H9 (cell line): ENCODE measurements at regions not wholly inside any gene's neighbourhood (a gene's known extent, or its start where the extent isn't known, plus 50 kb on each side); places are given as distances from the start of the nearest gene placed in this dataset.

Source experiments
- DNase-seq: peaks from one replicate; pipeline ENCODE4 v3.0.0-alpha.2; 2017
- H2AFZ ChIP-seq: one replicate; pipeline ENCODE4 v1.6.1; 2013; ENCODE audit warnings: mild to moderate bottlenecking, low read length, control low read depth, moderate library complexity
- H2AK5ac ChIP-seq: 2 replicates; pipeline ENCODE4 v1.6.1; 2013; ENCODE audit warnings: low read length, control low read depth, mixed read lengths; ENCODE audit not compliant: insufficient read length
- H2BK120ac ChIP-seq: one replicate; pipeline ENCODE4 v1.6.1; 2013; ENCODE audit warnings: low read depth, mild to moderate bottlenecking, low read length, control low read depth, inconsistent platforms; ENCODE audit not compliant: poor library complexity, severe bottlenecking
- H2BK12ac ChIP-seq: 2 replicates; pipeline ENCODE4 v1.6.1; 2013; ENCODE audit warnings: low read length, control low read depth, mixed read lengths, low read depth; ENCODE audit not compliant: insufficient read length
- H2BK15ac ChIP-seq: 2 replicates; pipeline ENCODE4 v1.6.1; 2013; ENCODE audit warnings: low read depth, low read length, control low read depth
- H2BK20ac ChIP-seq: one replicate; pipeline ENCODE4 v1.6.1; 2013; ENCODE audit warnings: low read depth, mild to moderate bottlenecking, low read length, control low read depth, inconsistent platforms; ENCODE audit not compliant: poor library complexity, severe bottlenecking
- H2BK5ac ChIP-seq: 2 replicates; pipeline ENCODE4 v1.6.1; 2013; ENCODE audit warnings: low read length, control low read depth, mixed read lengths; ENCODE audit not compliant: insufficient read length
- H3K14ac ChIP-seq: 2 replicates; pipeline ENCODE4 v1.6.1; 2013; ENCODE audit warnings: low read length, control low read depth; ENCODE audit not compliant: insufficient read depth
- H3K18ac ChIP-seq: 2 replicates; pipeline ENCODE4 v1.6.1; 2013; ENCODE audit warnings: low read depth, mild to moderate bottlenecking, mixed read lengths, low read length, control low read depth; ENCODE audit not compliant: insufficient read length
- H3K23ac ChIP-seq: 2 replicates; pipeline ENCODE4 v1.6.1; 2013; ENCODE audit warnings: low read length, control low read depth, mixed read lengths, low read depth; ENCODE audit not compliant: insufficient read length
- H3K23me2 ChIP-seq: 2 replicates; pipeline ENCODE4 v1.6.1; 2013; ENCODE audit warnings: low read depth, mild to moderate bottlenecking, mixed read lengths, low read length, control low read depth; ENCODE audit not compliant: insufficient read length, poor library complexity, severe bottlenecking
- H3K27ac ChIP-seq: 2 replicates; pipeline ENCODE4 v1.5.1; 2013; ENCODE audit warnings: low read length, control low read depth, mixed read lengths, low read depth; ENCODE audit not compliant: insufficient read length
- H3K27me3 ChIP-seq: 2 replicates; pipeline ENCODE4 v1.6.1; 2013; ENCODE audit warnings: low read length, control low read depth, inconsistent platforms; ENCODE audit not compliant: insufficient read depth
- H3K4ac ChIP-seq: 2 replicates; pipeline ENCODE4 v1.6.1; 2013; ENCODE audit warnings: low read depth, mild to moderate bottlenecking, control low read depth, inconsistent platforms, low read length, moderate library complexity
- H3K4me1 ChIP-seq: 2 replicates; pipeline ENCODE4 v1.6.1; 2013; ENCODE audit warnings: low read length, control low read depth, inconsistent platforms; ENCODE audit not compliant: insufficient read depth
- H3K4me2 ChIP-seq: 2 replicates; pipeline ENCODE4 v1.6.1; 2013; ENCODE audit warnings: low read length, control low read depth, mixed read lengths; ENCODE audit not compliant: insufficient read length, insufficient read depth
- H3K56ac ChIP-seq: 2 replicates; pipeline ENCODE4 v1.6.1; 2013; ENCODE audit warnings: low read depth, mild to moderate bottlenecking, mixed read lengths, low read length, control low read depth; ENCODE audit not compliant: insufficient read length
- H3K79me1 ChIP-seq: 2 replicates; pipeline ENCODE4 v1.6.1; 2013; ENCODE audit warnings: low read depth, mild to moderate bottlenecking, moderate library complexity, low read length, control low read depth, inconsistent platforms; ENCODE audit not compliant: insufficient read depth, poor library complexity, severe bottlenecking
- H3K79me2 ChIP-seq: 2 replicates; pipeline ENCODE4 v1.6.1; 2013; ENCODE audit warnings: low read length, control low read depth, inconsistent platforms; ENCODE audit not compliant: insufficient read depth
- H3K9ac ChIP-seq: 2 replicates; pipeline ENCODE4 v1.6.1; 2013; ENCODE audit warnings: low read length, control low read depth, mixed read lengths; ENCODE audit not compliant: insufficient read length; ENCODE audit errors: extremely low read depth
- H3K9me3 ChIP-seq: one replicate; pipeline ENCODE4 v1.6.1; 2013; ENCODE audit warnings: low read depth, low read length, inconsistent platforms; ENCODE audit not compliant: control insufficient read depth
- H3T11ph ChIP-seq: one replicate; pipeline ENCODE4 v1.6.1; 2013; ENCODE audit warnings: mild to moderate bottlenecking, low read length, control low read depth, inconsistent platforms
- H4K20me1 ChIP-seq: one replicate; pipeline ENCODE4 v1.6.1; 2013; ENCODE audit not compliant: control insufficient read depth, insufficient read length, insufficient read depth
- H4K5ac ChIP-seq: 2 replicates; pipeline ENCODE4 v1.6.1; 2013; ENCODE audit warnings: low read depth, mild to moderate bottlenecking, mixed read lengths, low read length, control low read depth; ENCODE audit not compliant: insufficient read length
- H4K8ac ChIP-seq: replicated peaks from 2 replicates; pipeline ENCODE4 v1.6.1; 2013; ENCODE audit warnings: low read length, control low read depth, mixed read lengths, low read depth; ENCODE audit not compliant: insufficient read length
- H4K91ac ChIP-seq: 2 replicates; pipeline ENCODE4 v1.6.1; 2013; ENCODE audit warnings: low read depth, mild to moderate bottlenecking, moderate library complexity, mixed read lengths, low read length, control low read depth; ENCODE audit not compliant: insufficient read length
- H3K27ac Mint-ChIP-seq, 3 experiments: 2 replicates in 2 of 3; 3 replicates in 1 of 3; pipeline ENCODE4 v1.8.0; 2020 to 2021; ENCODE audit warnings: mixed read lengths in 3 of 3, mild to moderate bottlenecking in 1 of 3, moderate library complexity in 1 of 3
- H3K27me3 Mint-ChIP-seq: 2 replicates; pipeline ENCODE4 v1.8.0; 2021; ENCODE audit warnings: low read depth, mild to moderate bottlenecking, moderate library complexity, mixed read lengths
- H3K36me3 Mint-ChIP-seq, 3 experiments: 2 replicates in 2 of 3; 3 replicates in 1 of 3; pipeline ENCODE4 v1.8.0; 2020 to 2021; ENCODE audit warnings: low read depth in 3 of 3, mixed read lengths in 3 of 3; ENCODE audit not compliant: insufficient read depth in 1 of 3
- H3K4me1 Mint-ChIP-seq, 2 experiments: 2 replicates each; pipeline ENCODE4 v1.8.0; 2020; ENCODE audit warnings: mixed read lengths in 2 of 2
- H3K4me3 Mint-ChIP-seq, 2 experiments: 2 replicates in 1 of 2; 3 replicates in 1 of 2; pipeline ENCODE4 v1.8.0; 2020 to 2021; ENCODE audit warnings: mild to moderate bottlenecking in 2 of 2, mixed read lengths in 2 of 2, moderate library complexity in 1 of 2
- H3K9me3 Mint-ChIP-seq, 2 experiments: 2 replicates in 1 of 2; 3 replicates in 1 of 2; pipeline ENCODE4 v1.8.0; 2020; ENCODE audit warnings: mild to moderate bottlenecking in 2 of 2, mixed read lengths in 2 of 2, moderate library complexity in 1 of 2
- WGBS: extraction: QIAGEN DNeasy Blood & Tissue Kit; methylation state at CpG from one replicate; pipeline ENCODE4 v1.1.7; 2013; ENCODE audit warnings: missing lambda C conversion rate, low lambda C conversion rate, mixed read lengths; ENCODE audit not compliant: insufficient read length; ENCODE audit errors: extremely low coverage; 5-methylcytosine and 5-hydroxymethylcytosine counted together
- TF ChIP-seq, protein P1 (sequence below): fragments of 200-600 bp; sonication (generic); conservative IDR thresholded peaks from 3 replicates; pipeline ENCODE4 v1.8.0; 2021; ENCODE audit warnings: antibody characterized with exemption, mild to moderate bottlenecking

DNA sequence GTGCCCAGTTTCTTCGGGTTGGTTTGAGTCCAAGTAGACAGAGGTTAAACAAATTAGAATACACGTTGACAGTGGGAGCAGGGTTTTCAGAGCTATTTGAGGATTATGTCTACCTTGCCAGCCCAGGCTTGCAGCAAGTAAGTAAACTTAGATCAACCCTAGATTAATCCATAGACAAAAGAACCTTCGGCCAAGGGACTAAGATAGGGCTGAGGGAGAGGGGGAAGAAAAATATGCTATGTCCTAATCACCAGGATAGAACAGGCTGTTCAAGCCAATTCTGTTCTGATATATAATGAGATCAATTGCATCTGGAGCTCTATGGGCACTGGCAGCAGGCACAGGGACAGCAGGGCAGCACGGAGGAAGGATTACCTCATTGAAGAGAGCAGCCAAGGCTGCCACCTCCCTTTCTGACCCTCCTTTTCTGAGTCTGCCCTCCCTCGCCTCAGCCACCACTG lies 377.7 kb downstream of the PIK3R1 start:
- no peak overlapping the region for H4K91ac ChIP-seq
- no peaks in the 10 kb centered on the region for H3K4me1 ChIP-seq
- H3T11ph ChIP-seq, result no peak overlapping the region
- no peak overlapping the region for H4K5ac ChIP-seq
- no peak overlapping the region for H3K56ac ChIP-seq
- peaks cover 13% of the 10 kb centered on the region for H3K9me3 ChIP-seq
- no peak overlapping the region for H2BK20ac ChIP-seq
- no peaks in the 10 kb centered on the region; the same call in 1 of the 2 replicates for H3K27me3 Mint-ChIP-seq
- no peak overlapping the region for H3K23ac ChIP-seq
- H3K4me2 ChIP-seq, result no peak overlapping the region
- no peak overlapping the region for H3K27ac Mint-ChIP-seq
- H2BK120ac ChIP-seq, result no peak overlapping the region
- no CpG with 5 or more reads among the region's 5 CpGs for WGBS
- no peaks in the 10 kb centered on the region for H4K20me1 ChIP-seq
- no peak overlapping the region for H2BK15ac ChIP-seq
- no peak overlapping the region for H3K4me3 Mint-ChIP-seq
- no peak overlapping the region for H3K4ac ChIP-seq
- no peaks in the 10 kb centered on the region for H3K79me2 ChIP-seq
- H2BK5ac ChIP-seq, result no peak overlapping the region
- H3K14ac ChIP-seq, result no peak overlapping the region
- TF ChIP-seq, protein P1, sequence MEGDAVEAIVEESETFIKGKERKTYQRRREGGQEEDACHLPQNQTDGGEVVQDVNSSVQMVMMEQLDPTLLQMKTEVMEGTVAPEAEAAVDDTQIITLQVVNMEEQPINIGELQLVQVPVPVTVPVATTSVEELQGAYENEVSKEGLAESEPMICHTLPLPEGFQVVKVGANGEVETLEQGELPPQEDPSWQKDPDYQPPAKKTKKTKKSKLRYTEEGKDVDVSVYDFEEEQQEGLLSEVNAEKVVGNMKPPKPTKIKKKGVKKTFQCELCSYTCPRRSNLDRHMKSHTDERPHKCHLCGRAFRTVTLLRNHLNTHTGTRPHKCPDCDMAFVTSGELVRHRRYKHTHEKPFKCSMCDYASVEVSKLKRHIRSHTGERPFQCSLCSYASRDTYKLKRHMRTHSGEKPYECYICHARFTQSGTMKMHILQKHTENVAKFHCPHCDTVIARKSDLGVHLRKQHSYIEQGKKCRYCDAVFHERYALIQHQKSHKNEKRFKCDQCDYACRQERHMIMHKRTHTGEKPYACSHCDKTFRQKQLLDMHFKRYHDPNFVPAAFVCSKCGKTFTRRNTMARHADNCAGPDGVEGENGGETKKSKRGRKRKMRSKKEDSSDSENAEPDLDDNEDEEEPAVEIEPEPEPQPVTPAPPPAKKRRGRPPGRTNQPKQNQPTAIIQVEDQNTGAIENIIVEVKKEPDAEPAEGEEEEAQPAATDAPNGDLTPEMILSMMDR, result no peak
- H3K18ac ChIP-seq, result no peak overlapping the region
- H3K79me1 ChIP-seq, result no peaks in the 10 kb centered on the region
- no peaks in the 10 kb centered on the region for H3K23me2 ChIP-seq
- H3K27me3 ChIP-seq, result no peaks in the 10 kb centered on the region
- H4K8ac ChIP-seq, result no peak overlapping the region
- H3K4me1 Mint-ChIP-seq, result no peaks in the 10 kb centered on the region
- no peak for DNase-seq
- peaks cover 7 to 11% of the 10 kb centered on the region in 2 experiments for H3K9me3 Mint-ChIP-seq
- no peak overlapping the region for H2BK12ac ChIP-seq
- H2AFZ ChIP-seq, result no peak overlapping the region
- no peak overlapping the region for H3K9ac ChIP-seq
- peaks cover 0 to 19% (median 3%) of the 10 kb centered on the region in 3 experiments; a peak in 4 of 7 replicates for H3K36me3 Mint-ChIP-seq
- no peak overlapping the region for H2AK5ac ChIP-seq
- H3K27ac ChIP-seq, result no peak overlapping the region
